GM12892 (cell line): ENCODE measurements at regions not wholly inside any gene's neighbourhood (a gene's known extent, or its start where the extent isn't known, plus 50 kb on each side); places are given as distances from the start of the nearest gene placed in this dataset.

Experiments
- DNase-seq: peaks from one replicate; pipeline ENCODE4 v3.0.0; 2011; ENCODE audit not compliant: insufficient read length
- FAIRE-seq: peaks from 2 replicates; lab custom pipeline; 2011; peaks lifted over from hg19 to GRCh38; lab: Jason Lieb, UNC
- POLR2A ChIP-seq: IDR thresholded peaks from 2 replicates; pipeline ENCODE4 v1.6.1; 2011; ENCODE audit warnings: low read depth, low read length, control low read depth
- POLR2AphosphoS5 ChIP-seq: IDR thresholded peaks from 2 replicates; pipeline ENCODE4 v1.6.1; 2011; ENCODE audit warnings: low read depth, low read length, control low read depth
- TAF1 ChIP-seq: IDR thresholded peaks from 2 replicates; pipeline ENCODE4 v1.6.1; 2011; ENCODE audit warnings: low read depth, mild to moderate bottlenecking, control low read depth, low read length, borderline replicate concordance

DNA sequence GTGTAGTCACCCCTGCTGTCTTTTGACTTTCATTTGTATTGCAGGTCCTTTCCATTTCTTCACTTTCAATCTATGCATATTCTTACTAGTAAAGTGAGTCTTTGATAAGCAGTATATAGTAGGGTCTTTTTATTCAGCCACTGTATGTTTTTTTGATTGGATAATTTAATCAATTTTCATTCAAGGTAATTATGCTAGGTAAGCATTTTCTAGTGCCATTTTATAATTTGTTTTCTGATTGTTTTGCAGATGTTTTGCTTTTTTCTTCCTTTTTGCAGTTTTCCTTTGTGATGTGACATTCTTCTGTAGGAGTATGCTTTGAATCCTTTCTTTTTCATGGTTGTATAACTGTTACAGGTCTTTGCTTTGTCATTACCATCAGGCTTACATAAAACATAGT, 504.3 kb upstream of the GBE1 start:
- FAIRE-seq: no peak
- no peak for DNase-seq
- TF ChIP-seq POLR2AphosphoS5: no peak
- no peak for TF ChIP-seq POLR2A
- TF ChIP-seq TAF1: no peak

DNA sequence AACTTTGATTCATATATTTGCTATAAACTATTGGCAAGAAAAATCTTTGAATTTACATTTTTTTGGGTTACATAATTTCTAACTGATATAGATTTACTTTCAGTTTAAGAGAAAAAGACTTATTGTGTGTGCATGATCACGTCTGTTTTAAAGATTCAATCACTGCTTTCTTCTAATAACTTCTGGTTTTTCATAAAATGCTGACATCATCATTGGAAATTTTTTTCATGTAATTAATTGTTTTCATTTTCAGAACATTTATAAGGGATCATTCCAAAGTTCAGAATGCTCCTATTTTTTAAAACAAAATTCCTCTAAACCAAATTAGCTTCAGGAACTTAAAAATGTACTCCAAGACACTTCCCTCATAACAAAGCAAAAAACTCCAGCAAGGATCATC, 500.7 kb upstream of the GBE1 start:
- DNase-seq (no peak), FAIRE-seq (no peak)
- TF ChIP-seq POLR2AphosphoS5: no peak
- no peak for TF ChIP-seq POLR2A
- TF ChIP-seq TAF1: no peak

DNA sequence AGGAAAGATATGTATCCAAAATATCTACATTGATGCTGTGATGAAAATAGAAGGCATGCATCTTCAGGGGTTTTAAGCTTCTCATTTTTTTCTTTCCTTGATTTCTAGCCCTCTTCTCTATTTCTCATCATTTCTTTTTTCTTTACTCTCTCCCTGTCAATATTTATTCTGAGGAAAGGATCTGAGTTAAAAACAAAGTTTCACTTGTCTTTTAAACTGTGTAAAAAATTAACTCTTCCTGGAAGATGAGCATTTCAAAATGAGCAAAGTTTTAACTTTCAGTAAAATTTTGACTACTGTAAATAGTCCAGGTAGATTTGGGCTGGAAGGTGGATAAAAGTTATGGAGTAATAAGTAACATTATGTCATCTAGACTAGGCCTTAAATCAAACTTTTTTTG, 500.2 kb upstream of the GBE1 start:
- FAIRE-seq (no peak), DNase-seq (no peak)
- TF ChIP-seq POLR2AphosphoS5 (no peak), POLR2A (no peak), TAF1 (no peak)

DNA sequence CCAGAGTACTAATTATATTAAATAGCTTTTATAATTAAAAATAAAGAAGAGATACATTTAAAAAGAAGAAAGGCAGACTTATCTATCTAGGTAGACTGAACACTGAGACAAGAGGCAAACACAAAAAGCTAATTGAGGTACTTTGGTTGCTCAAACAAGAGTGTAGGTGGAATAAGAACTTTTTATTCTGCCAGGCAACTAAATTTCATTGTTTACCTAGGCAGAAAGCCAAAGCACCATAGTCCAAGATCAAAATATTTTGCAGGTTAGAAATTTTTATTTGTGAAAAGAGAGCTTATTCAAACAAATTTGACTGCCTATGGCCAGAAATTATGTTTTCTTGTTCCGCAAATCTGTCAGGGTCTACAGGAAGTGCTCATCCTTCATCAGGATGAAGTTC, 499.6 kb upstream of the GBE1 start:
- FAIRE-seq: no peak
- no peak for TF ChIP-seq TAF1
- no peak for DNase-seq

DNA sequence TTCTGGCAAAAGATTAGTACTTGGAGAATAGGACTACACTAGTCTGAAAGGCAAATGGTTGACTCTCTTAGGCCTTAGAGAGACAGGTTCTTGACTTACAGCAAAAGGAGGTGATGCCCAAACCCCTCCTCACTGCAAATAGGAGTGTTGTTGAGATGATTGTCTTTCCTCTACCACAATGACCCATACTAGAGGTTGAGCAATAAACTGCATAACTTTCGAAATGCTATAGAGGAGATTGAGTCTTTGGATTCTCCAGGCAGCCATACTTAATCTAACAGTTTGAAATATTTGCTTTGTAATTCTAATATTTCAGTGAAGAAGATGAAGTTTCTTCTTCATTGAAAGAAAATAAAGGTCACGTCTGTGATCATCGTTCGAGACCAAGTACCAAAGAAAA, 498.5 kb upstream of the GBE1 start:
- FAIRE-seq (no peak), DNase-seq (no peak)
- no peak for TF ChIP-seq POLR2AphosphoS5
- no peak for TF ChIP-seq POLR2A
- TF ChIP-seq TAF1: no peak

GRCh38 chr3:82240322-82240721, 478.9 kb upstream of the GBE1 start:
- FAIRE-seq (no peak), DNase-seq (no peak)
- TF ChIP-seq TAF1 (no peak), POLR2A (no peak), POLR2AphosphoS5 (no peak)

GRCh38 chr3:82236257-82236656, 474.8 kb upstream of the GBE1 start:
- FAIRE-seq (no peak), DNase-seq (no peak)
- TF ChIP-seq POLR2A (no peak), POLR2AphosphoS5 (no peak), TAF1 (no peak)

DNA sequence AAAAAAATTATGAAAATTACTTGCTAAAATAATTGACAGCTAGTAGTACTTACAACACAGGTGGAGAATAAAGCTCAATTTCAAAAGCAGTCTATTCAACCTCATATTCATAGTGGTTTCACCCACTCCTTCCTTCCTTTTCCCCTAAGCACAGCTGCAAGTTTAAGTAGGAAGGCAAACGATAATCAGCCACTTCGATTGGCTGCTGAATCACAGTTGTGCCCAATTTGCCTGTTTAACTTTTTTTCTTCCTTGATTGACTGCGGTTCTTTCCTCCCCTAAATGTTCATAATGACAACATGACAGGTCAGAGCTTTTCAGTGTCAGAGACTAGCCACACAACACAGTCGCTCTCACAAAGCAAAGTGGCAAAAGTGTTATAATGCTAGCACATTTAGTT, 468.0 kb upstream of the GBE1 start:
- FAIRE-seq (no peak), DNase-seq (no peak)
- no peak for TF ChIP-seq POLR2A
- no peak for TF ChIP-seq POLR2AphosphoS5
- TF ChIP-seq TAF1: no peak

- no peak for DNase-seq
- no peak for FAIRE-seq
- TF ChIP-seq POLR2A: no peak
- TF ChIP-seq POLR2AphosphoS5: no peak
- TF ChIP-seq TAF1: no peak
These were observed 463.2 kb upstream of the GBE1 start for GRCh38 chr3:82224661-82225060.

DNA sequence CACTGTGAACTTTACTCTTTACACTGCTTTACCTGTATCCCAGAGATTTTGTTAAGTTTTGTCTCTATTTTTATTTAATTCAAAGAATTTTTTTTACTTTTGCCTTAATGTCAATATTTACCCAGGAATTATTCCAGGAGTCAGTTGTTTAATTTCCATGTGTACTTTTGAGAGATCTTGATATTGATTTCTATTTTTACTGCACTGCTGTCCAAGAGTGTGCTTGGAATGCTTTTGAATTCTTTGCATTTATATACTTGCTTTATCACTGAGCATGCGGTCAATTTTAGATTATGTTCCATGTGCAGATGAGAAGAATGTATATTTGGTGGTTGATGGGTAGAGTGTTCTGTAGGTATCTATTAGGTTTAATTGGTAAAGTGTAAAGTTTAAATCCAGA, 461.0 kb upstream of the GBE1 start:
- TF ChIP-seq POLR2AphosphoS5 (no peak), TAF1 (no peak), POLR2A (no peak)

GRCh38 chr3:82217571-82217970, 456.1 kb upstream of the GBE1 start:
- FAIRE-seq: no peak
- TF ChIP-seq POLR2A (no peak), TAF1 (no peak), POLR2AphosphoS5 (no peak)
- DNase-seq: no peak

More for the DNA sequence above, 461.0 kb upstream of the GBE1 start:
- DNase-seq (no peak), FAIRE-seq (no peak)

DNA sequence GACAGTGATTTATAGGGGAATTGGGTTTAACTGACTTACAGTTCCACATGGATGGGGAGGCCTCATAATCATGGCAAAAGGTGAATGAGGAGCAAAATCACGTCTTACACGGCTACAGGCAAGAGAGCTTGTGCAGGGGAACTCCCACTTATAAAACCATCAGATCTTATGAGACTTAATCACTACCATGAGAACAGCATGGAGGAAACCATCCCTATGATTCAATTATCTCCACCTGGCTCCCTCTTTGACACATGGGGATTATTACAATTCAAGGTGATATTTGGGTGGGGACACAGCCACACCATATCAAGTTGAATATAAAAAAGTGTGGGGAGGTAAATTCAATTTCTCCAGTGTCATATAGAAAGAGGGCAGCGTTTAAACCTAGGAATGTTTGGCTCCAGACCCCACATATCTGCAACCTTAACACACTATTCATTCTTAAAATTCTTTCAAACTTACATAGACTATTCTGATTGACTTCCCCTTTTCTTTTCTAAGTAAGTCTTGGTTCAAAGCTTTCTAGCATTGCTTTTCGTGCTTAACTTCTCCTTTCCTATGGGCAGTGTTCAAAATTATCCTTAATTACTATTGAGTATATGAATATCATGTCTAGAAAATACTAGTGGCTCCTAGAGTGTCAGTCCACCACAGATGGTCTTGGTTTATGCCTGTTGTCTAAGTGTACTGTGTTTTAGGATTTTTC, 446.7 kb upstream of the GBE1 start:
- DNase-seq: no peak
- TF ChIP-seq TAF1 (no peak), POLR2A (no peak), POLR2AphosphoS5 (no peak)
- no peak for FAIRE-seq

GRCh38 chr3:82202269-82202668, 440.8 kb upstream of the GBE1 start:
- FAIRE-seq (no peak), DNase-seq (no peak)
- TF ChIP-seq POLR2AphosphoS5 (no peak), POLR2A (no peak), TAF1 (no peak)
